ENCODE measurements at regions not wholly inside any gene's neighbourhood (a gene's known extent, or its start where the extent isn't known, plus 50 kb on each side); places are given as distances from the start of the nearest gene placed in this dataset.

DNA sequence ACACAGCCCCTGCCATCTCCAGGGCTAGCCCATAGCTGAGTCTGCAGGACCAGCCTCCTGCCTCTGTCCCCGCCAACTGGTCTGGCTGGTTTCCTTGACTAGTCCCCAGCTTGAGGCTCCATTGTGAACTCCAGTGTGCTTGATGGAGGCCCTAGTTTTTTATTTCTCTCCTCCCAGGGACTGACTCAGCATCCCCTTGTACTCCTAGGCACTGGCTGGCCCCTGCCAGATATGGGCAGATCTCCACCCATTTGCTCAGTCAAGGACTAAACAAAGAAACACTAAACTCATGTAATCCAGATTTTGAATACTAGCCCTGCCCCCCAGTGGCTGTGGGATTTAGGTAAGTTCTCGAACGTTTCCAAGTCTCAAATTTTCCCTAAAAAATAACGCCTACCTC lies 415.4 kb upstream of the RORA start:
- H3K4me1 Mint-ChIP-seq (ENCODE audit: low read depth, unreplicated experiment), result no peaks in the 10 kb centered on the region
- BruUV-seq (replicated peaks), result no TSS peak
- peaks cover 1% of the 10 kb centered on the region for H3K27me3 ChIP-seq (replicated peaks; ENCODE audit: control insufficient read depth, insufficient read depth, low read length)
- no peaks in the 10 kb centered on the region for H3K9me3 Mint-ChIP-seq (ENCODE audit: unreplicated experiment)
- TF ChIP-seq, protein P1, sequence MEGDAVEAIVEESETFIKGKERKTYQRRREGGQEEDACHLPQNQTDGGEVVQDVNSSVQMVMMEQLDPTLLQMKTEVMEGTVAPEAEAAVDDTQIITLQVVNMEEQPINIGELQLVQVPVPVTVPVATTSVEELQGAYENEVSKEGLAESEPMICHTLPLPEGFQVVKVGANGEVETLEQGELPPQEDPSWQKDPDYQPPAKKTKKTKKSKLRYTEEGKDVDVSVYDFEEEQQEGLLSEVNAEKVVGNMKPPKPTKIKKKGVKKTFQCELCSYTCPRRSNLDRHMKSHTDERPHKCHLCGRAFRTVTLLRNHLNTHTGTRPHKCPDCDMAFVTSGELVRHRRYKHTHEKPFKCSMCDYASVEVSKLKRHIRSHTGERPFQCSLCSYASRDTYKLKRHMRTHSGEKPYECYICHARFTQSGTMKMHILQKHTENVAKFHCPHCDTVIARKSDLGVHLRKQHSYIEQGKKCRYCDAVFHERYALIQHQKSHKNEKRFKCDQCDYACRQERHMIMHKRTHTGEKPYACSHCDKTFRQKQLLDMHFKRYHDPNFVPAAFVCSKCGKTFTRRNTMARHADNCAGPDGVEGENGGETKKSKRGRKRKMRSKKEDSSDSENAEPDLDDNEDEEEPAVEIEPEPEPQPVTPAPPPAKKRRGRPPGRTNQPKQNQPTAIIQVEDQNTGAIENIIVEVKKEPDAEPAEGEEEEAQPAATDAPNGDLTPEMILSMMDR (IDR thresholded peaks at IDR 0.05; ENCODE audit: insufficient read depth in 1 of 2, low read depth in 1 of 2, low read length in 1 of 2, severe bottlenecking in 1 of 2, unreplicated experiment in 1 of 2), result no peak
- no peak for DNase-seq
- no peak overlapping the region for H3K4me3 ChIP-seq (ENCODE audit: low read depth, low read length)
- H3K4me1 ChIP-seq, result no peaks in the 10 kb centered on the region
- peaks cover 15% of the 10 kb centered on the region for H3K27me3 Mint-ChIP-seq (ENCODE audit: insufficient read depth, unreplicated experiment)
- no peak overlapping the region for H3K27ac Mint-ChIP-seq (ENCODE audit: unreplicated experiment)
- no peaks in the 10 kb centered on the region for H3K36me3 ChIP-seq (ENCODE audit: control insufficient read depth, insufficient read depth, low read length)
- H3K9me3 ChIP-seq, result no peaks in the 10 kb centered on the region
- H3K36me3 Mint-ChIP-seq (ENCODE audit: insufficient read depth, unreplicated experiment), result no peaks in the 10 kb centered on the region
- intact Hi-C loops (cut with micrococcal nuclease; ENCODE audit: unreplicated experiment), result no loop called here
- no peak overlapping the region for H3K4me3 Mint-ChIP-seq (ENCODE audit: unreplicated experiment)
- ChIA-PET CTCF (no interaction called here), POLR2A (no interaction called here)

DNA sequence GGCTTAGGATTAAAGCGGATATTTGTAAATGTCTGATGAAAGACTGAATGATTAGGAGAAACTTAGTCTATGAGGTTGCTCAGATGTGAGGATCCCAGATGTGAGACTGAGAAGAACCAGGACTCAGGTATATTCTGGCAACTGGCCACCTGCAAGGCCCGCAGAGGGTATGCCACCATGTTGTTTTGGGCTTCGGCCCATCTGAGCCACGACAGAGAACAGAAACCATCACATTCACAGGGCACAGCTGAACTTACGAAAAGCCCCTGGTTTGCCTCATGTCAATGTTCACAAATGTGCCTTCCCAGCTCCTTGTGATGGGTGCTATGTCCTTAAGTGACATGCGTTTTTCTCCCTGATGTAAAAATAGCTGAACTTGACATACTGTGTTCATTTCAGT lies 412.5 kb upstream of the RORA start:
- Mint-ChIP-seq H3K27ac (ENCODE audit: unreplicated experiment) (no peak overlapping the region), H3K27me3 (ENCODE audit: insufficient read depth, unreplicated experiment) (peaks cover 11% of the 10 kb centered on the region), H3K9me3 (ENCODE audit: unreplicated experiment) (no peaks in the 10 kb centered on the region), H3K4me1 (ENCODE audit: low read depth, unreplicated experiment) (no peaks in the 10 kb centered on the region), H3K4me3 (ENCODE audit: unreplicated experiment) (no peak overlapping the region), H3K36me3 (ENCODE audit: insufficient read depth, unreplicated experiment) (no peaks in the 10 kb centered on the region)
- H3K4me1 ChIP-seq, result no peaks in the 10 kb centered on the region
- H3K36me3 ChIP-seq (ENCODE audit: control insufficient read depth, insufficient read depth, low read length), result no peaks in the 10 kb centered on the region
- ChIA-PET POLR2A (no interaction called here), CTCF (no interaction called here)
- TF ChIP-seq, protein P1 (IDR thresholded peaks at IDR 0.05; ENCODE audit: insufficient read depth in 1 of 2, low read depth in 1 of 2, low read length in 1 of 2, severe bottlenecking in 1 of 2, unreplicated experiment in 1 of 2), result no peak
- H3K9me3 ChIP-seq, result no peaks in the 10 kb centered on the region
- DNase-seq, result no peak
- no TSS peak for BruUV-seq (replicated peaks)
- no peaks in the 10 kb centered on the region for H3K27me3 ChIP-seq (replicated peaks; ENCODE audit: control insufficient read depth, insufficient read depth, low read length)
- intact Hi-C loops (cut with micrococcal nuclease; ENCODE audit: unreplicated experiment), result no loop called here
- H3K4me3 ChIP-seq (ENCODE audit: low read depth, low read length), result no peak overlapping the region

DNA sequence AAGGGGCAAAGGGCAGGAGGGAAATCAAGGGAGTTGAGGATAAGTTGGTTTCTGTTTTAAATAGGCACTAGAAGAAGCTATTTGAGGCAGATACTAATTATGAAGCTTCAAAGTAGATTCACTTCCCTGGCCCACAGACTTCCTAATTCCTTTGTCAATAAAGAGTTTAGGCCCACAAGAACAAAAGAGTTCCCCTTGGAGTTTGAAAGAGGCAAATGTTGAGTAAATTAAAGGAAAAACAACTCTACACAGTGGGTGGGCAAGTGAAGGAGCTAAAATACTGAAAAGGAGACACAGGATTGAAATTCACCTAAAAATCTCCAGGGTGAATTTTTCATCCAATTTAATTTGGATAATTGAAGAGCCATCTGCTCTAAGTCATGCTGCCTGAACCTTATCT lies 411.7 kb upstream of the RORA start:
- ChIA-PET CTCF (no interaction called here), POLR2A (no interaction called here)
- Histone ChIP-seq H3K27me3 (replicated peaks; ENCODE audit: control insufficient read depth, insufficient read depth, low read length) (no peaks in the 10 kb centered on the region), H3K36me3 (ENCODE audit: control insufficient read depth, insufficient read depth, low read length) (no peaks in the 10 kb centered on the region), H3K4me1 (no peaks in the 10 kb centered on the region), H3K4me3 (ENCODE audit: low read depth, low read length) (no peak overlapping the region), H3K9me3 (no peaks in the 10 kb centered on the region)
- H3K27ac Mint-ChIP-seq (ENCODE audit: unreplicated experiment), result no peak overlapping the region
- TF ChIP-seq, protein P1 (IDR thresholded peaks at IDR 0.05; ENCODE audit: insufficient read depth in 1 of 2, low read depth in 1 of 2, low read length in 1 of 2, severe bottlenecking in 1 of 2, unreplicated experiment in 1 of 2), result no peak
- H3K27me3 Mint-ChIP-seq (ENCODE audit: insufficient read depth, unreplicated experiment), result peaks cover 12% of the 10 kb centered on the region
- H3K4me3 Mint-ChIP-seq (ENCODE audit: unreplicated experiment), result no peak overlapping the region
- intact Hi-C loops (cut with micrococcal nuclease; ENCODE audit: unreplicated experiment), result no loop called here
- DNase-seq, result no peak
- H3K9me3 Mint-ChIP-seq (ENCODE audit: unreplicated experiment), result no peaks in the 10 kb centered on the region
- H3K36me3 Mint-ChIP-seq (ENCODE audit: insufficient read depth, unreplicated experiment), result no peaks in the 10 kb centered on the region
- no peaks in the 10 kb centered on the region for H3K4me1 Mint-ChIP-seq (ENCODE audit: low read depth, unreplicated experiment)
- no TSS peak for BruUV-seq (replicated peaks)

All from Caco-2 (cell line).